GM21619 (cell line): ENCODE measurements at regions not wholly inside any gene's neighbourhood (a gene's known extent, or its start where the extent isn't known, plus 50 kb on each side); places are given as distances from the start of the nearest gene placed in this dataset.

Source experiments
- ATAC-seq: cut with Tn5 transposase; IDR thresholded peaks from one replicate; pipeline ENCODE4 v1.9.1; 2021; ENCODE audit not compliant: unreplicated experiment

GRCh38 chr7:79593866-79594301, 140.4 kb upstream of the MAGI2 start:
- no peak for ATAC-seq

GRCh38 chr7:79590916-79591623, 137.6 kb upstream of the MAGI2 start:
- ATAC-seq: no peak

GRCh38 chr7:79590391-79590790, 136.9 kb upstream of the MAGI2 start:
- ATAC-seq: no peak

- ATAC-seq: no peak
These were observed 117.4 kb upstream of the MAGI2 start for GRCh38 chr7:79570903-79571302.

GRCh38 chr7:79563821-79564522, 110.5 kb upstream of the MAGI2 start:
- ATAC-seq: no peak

GRCh38 chr7:79555571-79555970, 102.1 kb upstream of the MAGI2 start:
- no peak for ATAC-seq

GRCh38 chr7:79553811-79554555, 100.5 kb upstream of the MAGI2 start:
- no peak for ATAC-seq

- ATAC-seq: no peak
These were observed 99.0 kb upstream of the MAGI2 start for GRCh38 chr7:79552463-79552862.

- ATAC-seq: no peak
These were observed 95.3 kb upstream of the MAGI2 start for GRCh38 chr7:79548727-79549126.

GRCh38 chr7:79547132-79547531, 93.7 kb upstream of the MAGI2 start:
- no peak for ATAC-seq

GRCh38 chr7:79540592-79540991, 87.1 kb upstream of the MAGI2 start:
- ATAC-seq: no peak

- ATAC-seq: no peak
These were observed 80.7 kb upstream of the MAGI2 start for GRCh38 chr7:79534128-79534527.

- ATAC-seq: no peak
These were observed 78.6 kb upstream of the MAGI2 start for GRCh38 chr7:79531905-79532664.

- no peak for ATAC-seq
These were observed 77.6 kb upstream of the MAGI2 start for GRCh38 chr7:79531116-79531515.

- ATAC-seq: no peak
These were observed 76.4 kb upstream of the MAGI2 start for GRCh38 chr7:79529881-79530235.

GRCh38 chr7:79529214-79529880, 75.9 kb upstream of the MAGI2 start:
- ATAC-seq: no peak

GRCh38 chr7:79528421-79528820, 75.0 kb upstream of the MAGI2 start:
- ATAC-seq: no peak

- no peak for ATAC-seq
These were observed 70.6 kb upstream of the MAGI2 start for GRCh38 chr7:79524048-79524447.

- no peak for ATAC-seq
These were observed 70.0 kb upstream of the MAGI2 start for GRCh38 chr7:79523436-79523835.

GRCh38 chr7:79520543-79520942, 67.1 kb upstream of the MAGI2 start:
- no peak for ATAC-seq

GRCh38 chr7:79515358-79515757, 61.9 kb upstream of the MAGI2 start:
- ATAC-seq: no peak
